HepG2 (cell line): ENCODE measurements at regions not wholly inside any gene's neighbourhood (a gene's known extent, or its start where the extent isn't known, plus 50 kb on each side); places are given as distances from the start of the nearest gene placed in this dataset.

Experiments
- ATAC-seq: fragments of 200-7000 bp; cut with Tn5 transposase; 3 replicates; pipeline ENCODE4 v1.9.1; 2020; ENCODE audit warnings: mild to moderate bottlenecking, moderate library complexity
- BruUV-seq: library from RNA; stranded (reverse); fragments of 400-500 nt; replicated peaks from 2 replicates; lab custom pipeline; 2021; lab: Mats Ljungman, UMichigan
- CTCF ChIA-PET: fragments of 300-600 bp; formaldehyde crosslinking; extraction: SDS; loops from one replicate; lab custom pipeline; 2021; ENCODE audit warnings: low total read pairs, inconsistent platforms, low intra/inter-chr PET ratio; lab: Yijun Ruan, JAX
- POLR2A ChIA-PET: fragments of 350-600 bp; sonication (Branson Sonifier 250); formaldehyde crosslinking; loops from one replicate; lab custom pipeline; 2020; ENCODE audit warnings: antibody characterized with exemption, inconsistent platforms; lab: Yijun Ruan, JAX
- DNase-seq: peaks from one replicate; pipeline ENCODE4 v3.0.0-alpha.2; 2015; ENCODE audit warnings: low spot score
- FAIRE-seq: peaks from 3 replicates; lab custom pipeline; 2011; peaks lifted over from hg19 to GRCh38; lab: Jason Lieb, UNC
- H2AFZ ChIP-seq: one replicate; pipeline ENCODE4 v1.6.1; 2011; ENCODE audit warnings: low read length, inconsistent platforms
- H3K27ac ChIP-seq: fragments of 300-600 bp; 3 replicates; pipeline ENCODE4 v1.8.0; 2011; ENCODE audit warnings: mixed run types, mild to moderate bottlenecking, mixed read lengths, low read length, inconsistent platforms; ENCODE audit not compliant: insufficient read depth; ENCODE audit errors: extremely low read length
- H3K27me3 ChIP-seq, 2 experiments: fragments of 200-600 bp in 1 of 2; 2 replicates in 1 of 2; 3 replicates in 1 of 2; pipeline versions ENCODE4 v1.6.0 to v1.8.0; 2011; ENCODE audit warnings: low read length in 2 of 2, mild to moderate bottlenecking in 2 of 2, moderate library complexity in 2 of 2, inconsistent platforms in 1 of 2; ENCODE audit not compliant: insufficient read depth in 2 of 2, control insufficient read depth in 1 of 2
- H3K36me3 ChIP-seq, 2 experiments: fragments of 200-600 bp in 1 of 2; replicated peaks in 1 of 2; 2 replicates in 1 of 2; 3 replicates in 1 of 2; pipeline versions ENCODE4 v1.5.1 to v1.8.0; 2011; ENCODE audit warnings: low read length in 2 of 2, inconsistent platforms in 1 of 2; ENCODE audit not compliant: insufficient read depth in 2 of 2, control insufficient read depth in 1 of 2
- H3K4me1 ChIP-seq: 2 replicates; pipeline ENCODE4 v1.5.1; 2012; ENCODE audit warnings: low read length, inconsistent platforms; ENCODE audit not compliant: insufficient read depth
- H3K4me2 ChIP-seq: 2 replicates; pipeline ENCODE4 v1.6.0; 2011; ENCODE audit warnings: low read depth, low read length, inconsistent platforms
- H3K4me3 ChIP-seq, 3 experiments: fragments of 200-600 bp in 1 of 3; sonication (generic), shearing (Covaris generic) in 1 of 3; replicated peaks in 1 of 3; 2 replicates each; pipeline ENCODE4 v1.5.1; 2011 to 2016; ENCODE audit warnings: low read length in 3 of 3, inconsistent platforms in 2 of 3, low read depth in 2 of 3, mild to moderate bottlenecking in 2 of 3, control low read depth in 1 of 3, mixed read lengths in 1 of 3; ENCODE audit not compliant: insufficient read depth in 1 of 3
- H3K79me2 ChIP-seq: one replicate; pipeline ENCODE4 v1.6.1; 2011; ENCODE audit warnings: low read length, inconsistent platforms; ENCODE audit not compliant: insufficient read depth
- H3K9ac ChIP-seq: 2 replicates; pipeline ENCODE4 v1.6.0; 2011; ENCODE audit warnings: mild to moderate bottlenecking, low read depth, low read length, inconsistent platforms; ENCODE audit not compliant: insufficient read depth
- H3K9me3 ChIP-seq: 2 replicates; pipeline ENCODE4 v1.5.1; 2012; ENCODE audit warnings: mild to moderate bottlenecking, low read length
- H4K20me1 ChIP-seq: 2 replicates; pipeline ENCODE4 v1.6.0; 2011; ENCODE audit warnings: inconsistent platforms, mild to moderate bottlenecking, low read length, moderate library complexity; ENCODE audit not compliant: insufficient read depth
- ATAD3A ChIP-seq: sonication (generic); formaldehyde crosslinking; IDR thresholded peaks from 2 replicates; pipeline ENCODE4 v1.4.0; 2020; ENCODE audit warnings: missing genetic modification reagents
- ATF1 ChIP-seq: IDR thresholded peaks from 2 replicates; pipeline ENCODE4 v1.6.1; 2016; ENCODE audit warnings: mild to moderate bottlenecking, control low read depth
- ELF1 ChIP-seq: sonication (generic); formaldehyde crosslinking; IDR thresholded peaks from 2 replicates; pipeline ENCODE4 v1.4.0; 2020; ENCODE audit warnings: missing genetic modification reagents
- FOSL1 ChIP-seq: sonication (generic); formaldehyde crosslinking; IDR thresholded peaks from 2 replicates; pipeline ENCODE4 v1.9.0; 2021; ENCODE audit warnings: missing genetic modification reagents, borderline replicate concordance
- FOXO1 ChIP-seq: sonication (generic); formaldehyde crosslinking; IDR thresholded peaks from 2 replicates; pipeline ENCODE4 v1.4.0; 2020; ENCODE audit warnings: missing genetic modification reagents
- HOXD1 ChIP-seq: sonication (generic); formaldehyde crosslinking; IDR thresholded peaks from 2 replicates; pipeline ENCODE4 v1.5.0; 2020; ENCODE audit warnings: missing genetic modification reagents
- MAFK ChIP-seq, 2 experiments: IDR thresholded peaks in 1 of 2; conservative IDR thresholded peaks in 1 of 2; 2 replicates each; pipeline ENCODE4 v1.6.1; 2011; ENCODE audit warnings: improper control_type of control experiment in 2 of 2, low read length in 2 of 2
- NCOA5 ChIP-seq: sonication (generic); formaldehyde crosslinking; IDR thresholded peaks from 2 replicates; pipeline ENCODE4 v1.4.0; 2020; ENCODE audit warnings: missing genetic modification reagents
- NFE2L1 ChIP-seq: sonication (generic); formaldehyde crosslinking; IDR thresholded peaks from 2 replicates; pipeline ENCODE4 v1.4.0; 2020; ENCODE audit warnings: missing genetic modification reagents, mild to moderate bottlenecking, borderline replicate concordance
- ONECUT2 ChIP-seq: sonication (generic); formaldehyde crosslinking; IDR thresholded peaks from 2 replicates; pipeline ENCODE4 v1.4.0; 2020; ENCODE audit warnings: missing genetic modification reagents
- RBAK ChIP-seq: sonication (generic); formaldehyde crosslinking; IDR thresholded peaks from 2 replicates; pipeline ENCODE4 v1.5.1; 2020; ENCODE audit warnings: mild to moderate bottlenecking, missing genetic modification reagents
- RBM39 ChIP-seq: fragments of 200-400 bp; formaldehyde crosslinking; IDR thresholded peaks from one replicate; pipeline ENCODE4 v1.6.1; 2018; ENCODE audit warnings: antibody characterized with exemption, mild to moderate bottlenecking, low read depth, low read length; ENCODE audit not compliant: poor library complexity, severe bottlenecking
- SATB2 ChIP-seq: sonication (generic); formaldehyde crosslinking; IDR thresholded peaks from 2 replicates; pipeline ENCODE4 v1.5.0; 2020; ENCODE audit warnings: missing genetic modification reagents
- SSRP1 ChIP-seq: IDR thresholded peaks from 2 replicates; pipeline ENCODE4 v1.6.1; 2016; ENCODE audit warnings: control low read depth
- ZNF20 ChIP-seq: sonication (generic); formaldehyde crosslinking; IDR thresholded peaks from 2 replicates; pipeline ENCODE4 v1.4.0; 2020; ENCODE audit warnings: mild to moderate bottlenecking, moderate library complexity, missing genetic modification reagents
- ZNF224 ChIP-seq: sonication (generic); formaldehyde crosslinking; IDR thresholded peaks from 2 replicates; pipeline ENCODE4 v1.5.0; 2020; ENCODE audit warnings: mild to moderate bottlenecking, missing genetic modification reagents
- ZNF569 ChIP-seq: sonication (generic); formaldehyde crosslinking; IDR thresholded peaks from 2 replicates; pipeline ENCODE4 v1.5.0; 2020; ENCODE audit warnings: mild to moderate bottlenecking, missing genetic modification reagents, moderate library complexity, borderline replicate concordance
- ZNF782 ChIP-seq: sonication (generic); formaldehyde crosslinking; IDR thresholded peaks from 2 replicates; pipeline ENCODE4 v1.4.0; 2020; ENCODE audit warnings: missing genetic modification reagents, mild to moderate bottlenecking, borderline replicate concordance
- WGBS: methylation state at CpG from one replicate; pipeline ENCODE4 v1.1.6; 2017; ENCODE audit warnings: low lambda C conversion rate; 5-methylcytosine and 5-hydroxymethylcytosine counted together
- in situ Hi-C: cut with HindIII; loops from 2 replicates; pipeline ENCODE4 v1.10.0; 2017; ENCODE audit warnings: low pct_unique_long_range_greater_than_20kb; ENCODE audit not compliant: extremely low pct_ligation_motif_present
- intact Hi-C: fragments of 100-400 bp; cut with micrococcal nuclease; formaldehyde crosslinking; loops from one replicate; pipeline ENCODE4 v1.10.0; 2022; ENCODE audit not compliant: unreplicated experiment
- TF ChIP-seq, protein P1 (sequence below), 2 experiments: sonication (generic) in 1 of 2; formaldehyde crosslinking in 1 of 2; IDR thresholded peaks; 2 replicates each; pipeline versions ENCODE4 v1.5.1 to v1.6.1; 2011 to 2020; ENCODE audit warnings: borderline replicate concordance in 1 of 2, low read depth in 1 of 2, low read length in 1 of 2, mild to moderate bottlenecking in 1 of 2, missing genetic modification reagents in 1 of 2, moderate library complexity in 1 of 2
- TF ChIP-seq, protein P2 (sequence below): sonication (generic); formaldehyde crosslinking; IDR thresholded peaks from 2 replicates; pipeline ENCODE4 v1.8.1; 2023; ENCODE audit warnings: mild to moderate bottlenecking, missing genetic modification reagents, borderline replicate concordance

DNA sequence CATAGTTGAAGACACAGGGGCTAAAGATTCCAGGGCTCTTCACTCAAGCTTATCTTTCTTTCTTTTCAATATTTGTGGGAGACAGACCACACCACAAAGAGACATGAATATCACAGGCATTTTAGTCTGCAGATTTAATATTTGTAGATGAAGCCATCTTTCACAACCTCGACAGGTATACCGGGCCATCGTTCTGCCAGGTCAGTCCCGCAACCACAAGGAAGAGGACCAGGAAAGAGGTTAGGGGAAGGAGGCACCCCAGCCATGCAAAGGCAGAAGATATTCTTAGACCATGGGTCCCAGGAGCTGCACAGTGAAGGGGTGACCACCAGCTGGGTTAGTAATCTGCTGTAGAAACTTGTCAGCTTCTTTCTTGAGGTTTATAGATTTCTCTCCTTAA, 66.8 kb upstream of the UCN3 start:
- intact Hi-C loops (no loop called here), in situ Hi-C loops (no loop called here)
- POLR2A ChIA-PET = no interaction called here
- Histone ChIP-seq H3K9ac (no peak overlapping the region), H3K79me2 (no peaks in the 10 kb centered on the region), H3K27ac (no peak overlapping the region), H3K4me1 (peaks cover 20% of the 10 kb centered on the region), H2AFZ (no peak overlapping the region), H3K4me3 (no peak overlapping the region), H3K27me3 (peaks cover 0 to 10% of the 10 kb centered on the region in 2 experiments; a peak in 3 of 5 replicates), H3K36me3 (no peaks in the 10 kb centered on the region), H3K9me3 (no peaks in the 10 kb centered on the region), H4K20me1 (no peaks in the 10 kb centered on the region), H3K4me2 (no peak overlapping the region)
- ATAC-seq (no peak), FAIRE-seq (no peak), DNase-seq (no peak)
- TF ChIP-seq ATAD3A (CRISPR knock-in tag) = no peak
- TF ChIP-seq ZNF782 (CRISPR knock-in tag) = no peak
- no peak for TF ChIP-seq ONECUT2
- TF ChIP-seq HOXD1 (CRISPR knock-in tag) = no peak
- TF ChIP-seq SSRP1 = no peak
- TF ChIP-seq ATF1 (CRISPR knock-in tag) = no peak
- no peak for TF ChIP-seq ZNF569 (CRISPR knock-in tag)
- no peak for TF ChIP-seq NCOA5 (CRISPR knock-in tag)
- 81% methylated on average over 4 of the region's 4 CpGs for WGBS
- BruUV-seq = no TSS peak
- CTCF ChIA-PET = no interaction called here

- intact Hi-C loops = no loop called here
- Histone ChIP-seq H4K20me1 (no peaks in the 10 kb centered on the region), H3K27ac (no peak overlapping the region), H3K4me1 (peaks cover 8% of the 10 kb centered on the region; the same call in 1 of the 2 replicates), H3K79me2 (no peaks in the 10 kb centered on the region), H3K36me3 (no peaks in the 10 kb centered on the region), H3K27me3 (peaks cover 0 to 16% of the 10 kb centered on the region in 2 experiments; a peak in 3 of 5 replicates), H2AFZ (no peak overlapping the region), H3K4me3 (no peak overlapping the region), H3K4me2 (no peak overlapping the region), H3K9ac (no peak overlapping the region), H3K9me3 (peaks cover 9% of the 10 kb centered on the region; the same call in 1 of the 2 replicates)
- ChIA-PET CTCF (no interaction called here), POLR2A (no interaction called here)
- BruUV-seq = no TSS peak
- ATAC-seq (no peak), FAIRE-seq (no peak), DNase-seq (no peak)
- in situ Hi-C loops = no loop called here
- 46% methylated on average over 3 of the region's 3 CpGs for WGBS
- TF ChIP-seq, protein P1, sequence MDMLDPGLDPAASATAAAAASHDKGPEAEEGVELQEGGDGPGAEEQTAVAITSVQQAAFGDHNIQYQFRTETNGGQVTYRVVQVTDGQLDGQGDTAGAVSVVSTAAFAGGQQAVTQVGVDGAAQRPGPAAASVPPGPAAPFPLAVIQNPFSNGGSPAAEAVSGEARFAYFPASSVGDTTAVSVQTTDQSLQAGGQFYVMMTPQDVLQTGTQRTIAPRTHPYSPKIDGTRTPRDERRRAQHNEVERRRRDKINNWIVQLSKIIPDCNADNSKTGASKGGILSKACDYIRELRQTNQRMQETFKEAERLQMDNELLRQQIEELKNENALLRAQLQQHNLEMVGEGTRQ (IDR thresholded peaks at IDR 0.05; ENCODE audit: low read depth, low read length) = no peak
- TF ChIP-seq, protein P1 (CRISPR knock-in tag; IDR thresholded peaks at IDR 0.05; ENCODE audit: borderline replicate concordance) = no peak
- no peak for TF ChIP-seq RBM39
- TF ChIP-seq MAFK (conservative IDR thresholded peaks at IDR 0.05 in 1 of 2, IDR thresholded peaks at IDR 0.05 in 1 of 2; ENCODE audit: low read length in 2 of 2) = no peak
- no peak for TF ChIP-seq FOXO1 (CRISPR knock-in tag)
- TF ChIP-seq ZNF20 = no peak
- no peak for TF ChIP-seq SATB2 (CRISPR knock-in tag)
- TF ChIP-seq ELF1 (CRISPR knock-in tag) = no peak
- TF ChIP-seq ZNF224 = no peak
- TF ChIP-seq NFE2L1 = no peak
- TF ChIP-seq RBAK (CRISPR knock-in tag) = no peak
- TF ChIP-seq, protein P2, sequence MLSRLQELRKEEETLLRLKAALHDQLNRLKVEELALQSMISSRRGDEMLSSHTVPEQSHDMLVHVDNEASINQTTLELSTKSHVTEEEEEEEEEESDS (CRISPR knock-in tag) = no peak
- TF ChIP-seq FOSL1 (CRISPR knock-in tag) = no peak
Observed at GRCh38 chr10:5299950-5300349, 64.8 kb upstream of the UCN3 start.
